H1 (cell line): ENCODE measurements at regions not wholly inside any gene's neighbourhood (a gene's known extent, or its start where the extent isn't known, plus 50 kb on each side); places are given as distances from the start of the nearest gene placed in this dataset.

Experiments
- CBX5 ChIP-seq: fragments of 300-800, 300-1000 bp; sonication (generic); IDR thresholded peaks from 2 replicates; pipeline ENCODE4 v1.7.1; 2016; ENCODE audit warnings: antibody characterized with exemption, low read length, low read depth
- CHD2 ChIP-seq: IDR thresholded peaks from 2 replicates; pipeline ENCODE4 v1.6.1; 2012; ENCODE audit warnings: low read length, improper control_type of control experiment
- EGR1 ChIP-seq: IDR thresholded peaks from 2 replicates; pipeline ENCODE4 v1.6.1; 2011; ENCODE audit warnings: low read depth, low read length, borderline replicate concordance
- PHF8 ChIP-seq: fragments of 200-600 bp; sonication (generic); conservative IDR thresholded peaks from 2 replicates; pipeline ENCODE4 v1.7.1; 2012; ENCODE audit warnings: low read depth, mild to moderate bottlenecking, inconsistent platforms, low read length, moderate library complexity
- SIRT6 ChIP-seq: IDR thresholded peaks from one replicate; pipeline ENCODE4 v1.7.1; 2012; ENCODE audit warnings: low read length, inconsistent platforms
- TEAD4 ChIP-seq: IDR thresholded peaks from 2 replicates; pipeline ENCODE4 v1.6.1; 2012; ENCODE audit warnings: low read depth, low read length, inconsistent platforms, mixed read lengths
- TF ChIP-seq, protein P1 (sequence below): IDR thresholded peaks from 2 replicates; pipeline ENCODE4 v1.6.1; 2012; ENCODE audit warnings: low read length, inconsistent platforms

- no peak for TF ChIP-seq SIRT6
- TF ChIP-seq TEAD4, result no peak
- no peak for TF ChIP-seq EGR1
- TF ChIP-seq PHF8, result no peak
- no peak for TF ChIP-seq CBX5
- no peak for TF ChIP-seq CHD2
- TF ChIP-seq, protein P1, sequence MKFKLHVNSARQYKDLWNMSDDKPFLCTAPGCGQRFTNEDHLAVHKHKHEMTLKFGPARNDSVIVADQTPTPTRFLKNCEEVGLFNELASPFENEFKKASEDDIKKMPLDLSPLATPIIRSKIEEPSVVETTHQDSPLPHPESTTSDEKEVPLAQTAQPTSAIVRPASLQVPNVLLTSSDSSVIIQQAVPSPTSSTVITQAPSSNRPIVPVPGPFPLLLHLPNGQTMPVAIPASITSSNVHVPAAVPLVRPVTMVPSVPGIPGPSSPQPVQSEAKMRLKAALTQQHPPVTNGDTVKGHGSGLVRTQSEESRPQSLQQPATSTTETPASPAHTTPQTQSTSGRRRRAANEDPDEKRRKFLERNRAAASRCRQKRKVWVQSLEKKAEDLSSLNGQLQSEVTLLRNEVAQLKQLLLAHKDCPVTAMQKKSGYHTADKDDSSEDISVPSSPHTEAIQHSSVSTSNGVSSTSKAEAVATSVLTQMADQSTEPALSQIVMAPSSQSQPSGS, result no peak
Observed at GRCh38 chr4:103443324-103443723, 245.2 kb upstream of the CENPE start (continued).
